MCF 10A (cell line): ENCODE measurements at regions not wholly inside any gene's neighbourhood (a gene's known extent, or its start where the extent isn't known, plus 50 kb on each side); places are given as distances from the start of the nearest gene placed in this dataset.

Source experiments
- BruUV-seq: library from RNA; stranded (reverse); fragments of 400-500 nt; replicated peaks from 2 replicates; lab custom pipeline; 2021; lab: Mats Ljungman, UMichigan
- CTCF ChIA-PET: fragments of 300-600 bp; sonication (Branson Sonifier 250); formaldehyde crosslinking; extraction: SDS; loops from one replicate; lab custom pipeline; 2021; ENCODE audit warnings: antibody characterized with exemption, inconsistent platforms; lab: Yijun Ruan, JAX
- POLR2A ChIA-PET: fragments of 300-600, 350-650 bp; sonication (Branson Sonifier 250); formaldehyde crosslinking; extraction: SDS; loops from one replicate; lab custom pipeline; 2020; ENCODE audit warnings: antibody characterized with exemption, inconsistent platforms; lab: Yijun Ruan, JAX
- DNase-seq: peaks from one replicate; pipeline ENCODE4 v3.0.0-alpha.2; 2018; ENCODE audit not compliant: unreplicated experiment
- H3K27ac Mint-ChIP-seq: one replicate; pipeline ENCODE4 v1.8.0; 2022; ENCODE audit warnings: mild to moderate bottlenecking, low read depth, mixed read lengths; ENCODE audit not compliant: unreplicated experiment
- H3K27me3 Mint-ChIP-seq: one replicate; pipeline ENCODE4 v1.8.0; 2022; ENCODE audit warnings: mixed read lengths; ENCODE audit not compliant: insufficient read depth, unreplicated experiment
- H3K36me3 Mint-ChIP-seq: one replicate; pipeline ENCODE4 v1.8.0; 2022; ENCODE audit warnings: mild to moderate bottlenecking, moderate library complexity, mixed read lengths; ENCODE audit not compliant: insufficient read depth, unreplicated experiment
- H3K4me1 Mint-ChIP-seq: one replicate; pipeline ENCODE4 v1.8.0; 2022; ENCODE audit warnings: mixed read lengths; ENCODE audit not compliant: insufficient read depth, unreplicated experiment
- H3K4me3 Mint-ChIP-seq: one replicate; pipeline ENCODE4 v1.8.0; 2022; ENCODE audit warnings: mild to moderate bottlenecking, moderate library complexity, mixed read lengths; ENCODE audit not compliant: unreplicated experiment
- H3K9me3 Mint-ChIP-seq: one replicate; pipeline ENCODE4 v1.8.0; 2022; ENCODE audit warnings: mixed read lengths; ENCODE audit not compliant: unreplicated experiment
- CTCF ChIP-seq: fragments of 200-600 bp; IDR thresholded peaks from one replicate; pipeline ENCODE4 v1.8.0; 2022; ENCODE audit warnings: antibody characterized with exemption, mild to moderate bottlenecking; ENCODE audit not compliant: unreplicated experiment
- intact Hi-C: fragments of 100-400 bp; cut with micrococcal nuclease; formaldehyde crosslinking; loops from 2 replicates; pipeline ENCODE4 v1.14.1; 2022

GRCh38 chr22:49373801-49374226 lies 453.9 kb downstream of the BRD1 start:
- no peak for DNase-seq
- TF ChIP-seq CTCF, result no peak
- H3K27me3 Mint-ChIP-seq, result no peaks in the 10 kb centered on the region
- POLR2A ChIA-PET, result no interaction called here
- intact Hi-C loops, result no loop called here
- CTCF ChIA-PET, result no interaction called here
- no peaks in the 10 kb centered on the region for H3K36me3 Mint-ChIP-seq
- H3K9me3 Mint-ChIP-seq, result peaks cover 24% of the 10 kb centered on the region
- H3K4me1 Mint-ChIP-seq, result no peaks in the 10 kb centered on the region
- no peak overlapping the region for H3K27ac Mint-ChIP-seq
- no TSS peak for BruUV-seq
- H3K4me3 Mint-ChIP-seq, result no peak overlapping the region

- H3K36me3 Mint-ChIP-seq, result no peaks in the 10 kb centered on the region
- H3K4me1 Mint-ChIP-seq, result no peaks in the 10 kb centered on the region
- no peak overlapping the region for H3K27ac Mint-ChIP-seq
- H3K27me3 Mint-ChIP-seq, result no peaks in the 10 kb centered on the region
- no peak overlapping the region for H3K4me3 Mint-ChIP-seq
- DNase-seq, result no peak
- no TSS peak for BruUV-seq
- POLR2A ChIA-PET, result no interaction called here
- no peak for TF ChIP-seq CTCF
- H3K9me3 Mint-ChIP-seq, result peaks cover 23% of the 10 kb centered on the region
- intact Hi-C loops, result no loop called here
- CTCF ChIA-PET, result no interaction called here
Measured at GRCh38 chr22:49373289-49373666, 454.4 kb downstream of the BRD1 start.

- no peak overlapping the region for H3K4me3 Mint-ChIP-seq
- DNase-seq, result no peak
- H3K36me3 Mint-ChIP-seq, result no peaks in the 10 kb centered on the region
- POLR2A ChIA-PET, result no interaction called here
- intact Hi-C loops, result no loop called here
- CTCF ChIA-PET, result no interaction called here
- H3K4me1 Mint-ChIP-seq, result no peaks in the 10 kb centered on the region
- H3K27ac Mint-ChIP-seq, result no peak overlapping the region
- H3K9me3 Mint-ChIP-seq, result peaks cover 23% of the 10 kb centered on the region
- no peaks in the 10 kb centered on the region for H3K27me3 Mint-ChIP-seq
- no TSS peak for BruUV-seq
- TF ChIP-seq CTCF, result no peak
Measured at GRCh38 chr22:49372530-49373288, 455.0 kb downstream of the BRD1 start.

- H3K36me3 Mint-ChIP-seq, result no peaks in the 10 kb centered on the region
- POLR2A ChIA-PET, result no interaction called here
- no TSS peak for BruUV-seq
- TF ChIP-seq CTCF, result no peak
- no peak overlapping the region for H3K27ac Mint-ChIP-seq
- no peaks in the 10 kb centered on the region for H3K4me1 Mint-ChIP-seq
- H3K9me3 Mint-ChIP-seq, result peaks cover 18% of the 10 kb centered on the region
- H3K4me3 Mint-ChIP-seq, result no peak overlapping the region
- no peaks in the 10 kb centered on the region for H3K27me3 Mint-ChIP-seq
- DNase-seq, result no peak
- intact Hi-C loops, result no loop called here
- CTCF ChIA-PET, result no interaction called here
Measured at GRCh38 chr22:49372111-49372529, 455.6 kb downstream of the BRD1 start.
